ENCODE measurements at regions not wholly inside any gene's neighbourhood (a gene's known extent, or its start where the extent isn't known, plus 50 kb on each side); places are given as distances from the start of the nearest gene placed in this dataset.

DNA sequence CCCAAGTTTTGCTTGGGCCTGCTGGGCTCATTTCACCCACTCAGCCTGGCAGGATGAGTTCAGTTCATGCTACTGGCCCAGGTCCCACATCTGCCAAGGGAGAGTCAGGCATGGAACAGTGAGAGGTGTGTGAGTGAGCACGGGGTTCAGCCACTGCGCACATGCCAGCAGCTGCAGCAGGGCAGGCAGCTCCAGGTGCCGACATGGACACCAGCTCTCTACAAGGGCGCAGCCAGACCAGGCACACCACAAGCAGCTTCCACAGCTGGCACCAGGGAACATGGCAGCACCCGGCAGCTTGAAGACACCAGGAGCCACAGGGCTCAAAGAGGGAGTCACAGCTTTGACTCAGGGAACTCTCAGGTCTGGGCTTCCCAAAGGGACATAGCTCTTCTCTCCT lies 938.0 kb downstream of the SORCS3 start:
- no peaks in the 10 kb centered on the region for H3K27me3 Mint-ChIP-seq (ENCODE audit: insufficient read depth, low read depth, poor library complexity)
- no peaks in the 10 kb centered on the region for H3K36me3 ChIP-seq (ENCODE audit: insufficient read depth)

More for the DNA sequence above, 938.0 kb downstream of the SORCS3 start:
- Histone ChIP-seq H3K79me2 (replicated peaks; ENCODE audit: insufficient read depth) (no peaks in the 10 kb centered on the region), H2AFZ (no peak overlapping the region), H3K27me3 (ENCODE audit: insufficient read depth) (no peaks in the 10 kb centered on the region), H4K20me1 (replicated peaks; ENCODE audit: insufficient read depth) (no peaks in the 10 kb centered on the region), H3F3A (replicated peaks; ENCODE audit: low read depth) (no peaks in the 10 kb centered on the region), H3K4me2 (no peak overlapping the region), H3K4me1 (ENCODE audit: insufficient read depth) (peaks cover 9% of the 10 kb centered on the region; the same call in 1 of the 2 replicates), H3K4me3 (no peak overlapping the region), H3K27ac (ENCODE audit: low read depth) (no peak overlapping the region), H3K9me2 (ENCODE audit: insufficient read depth) (peaks cover 6% of the 10 kb centered on the region; the same call in 1 of the 2 replicates)
- DNase-seq (ENCODE audit: low spot score) (no peak), ATAC-seq (no peak)
- no peaks in the 10 kb centered on the region; the same call in 2 of the 3 replicates for H3K9me3 Mint-ChIP-seq
- peaks cover 4% of the 10 kb centered on the region; the same call in 2 of the 3 replicates for H3K36me3 Mint-ChIP-seq (ENCODE audit: low read depth)
- H3K4me1 Mint-ChIP-seq, result peaks cover 6% of the 10 kb centered on the region; the same call in 2 of the 3 replicates
- H3K27ac Mint-ChIP-seq, result no peak overlapping the region
- TF ChIP-seq REST (IDR thresholded peaks at IDR 0.05; ENCODE audit: unreplicated experiment) (no peak), EZH2 (IDR thresholded peaks at IDR 0.05; ENCODE audit: low read depth, unreplicated experiment) (no peak), ZNF331 (CRISPR knock-in tag; IDR thresholded peaks at IDR 0.05; ENCODE audit: low read depth) (no peak), CREB1 (CRISPR knock-in tag; IDR thresholded peaks at IDR 0.05; ENCODE audit: low read depth) (no peak), CTCF (conservative IDR thresholded peaks at IDR 0.05; ENCODE audit: low read depth in 2 of 2) (no peak), NANOG (IDR thresholded peaks at IDR 0.05; ENCODE audit: borderline replicate concordance) (no peak), JUNB (IDR thresholded peaks at IDR 0.05; ENCODE audit: unreplicated experiment) (no peak), STAT1 (IDR thresholded peaks at IDR 0.05; ENCODE audit: unreplicated experiment) (no peak), EZH2phosphoT487 (IDR thresholded peaks at IDR 0.05; ENCODE audit: unreplicated experiment) (no peak), ZNF114 (CRISPR knock-in tag; IDR thresholded peaks at IDR 0.05) (no peak), POLR2AphosphoS5 (IDR thresholded peaks at IDR 0.05; ENCODE audit: low read depth) (no peak)
- TF ChIP-seq, protein P1, sequence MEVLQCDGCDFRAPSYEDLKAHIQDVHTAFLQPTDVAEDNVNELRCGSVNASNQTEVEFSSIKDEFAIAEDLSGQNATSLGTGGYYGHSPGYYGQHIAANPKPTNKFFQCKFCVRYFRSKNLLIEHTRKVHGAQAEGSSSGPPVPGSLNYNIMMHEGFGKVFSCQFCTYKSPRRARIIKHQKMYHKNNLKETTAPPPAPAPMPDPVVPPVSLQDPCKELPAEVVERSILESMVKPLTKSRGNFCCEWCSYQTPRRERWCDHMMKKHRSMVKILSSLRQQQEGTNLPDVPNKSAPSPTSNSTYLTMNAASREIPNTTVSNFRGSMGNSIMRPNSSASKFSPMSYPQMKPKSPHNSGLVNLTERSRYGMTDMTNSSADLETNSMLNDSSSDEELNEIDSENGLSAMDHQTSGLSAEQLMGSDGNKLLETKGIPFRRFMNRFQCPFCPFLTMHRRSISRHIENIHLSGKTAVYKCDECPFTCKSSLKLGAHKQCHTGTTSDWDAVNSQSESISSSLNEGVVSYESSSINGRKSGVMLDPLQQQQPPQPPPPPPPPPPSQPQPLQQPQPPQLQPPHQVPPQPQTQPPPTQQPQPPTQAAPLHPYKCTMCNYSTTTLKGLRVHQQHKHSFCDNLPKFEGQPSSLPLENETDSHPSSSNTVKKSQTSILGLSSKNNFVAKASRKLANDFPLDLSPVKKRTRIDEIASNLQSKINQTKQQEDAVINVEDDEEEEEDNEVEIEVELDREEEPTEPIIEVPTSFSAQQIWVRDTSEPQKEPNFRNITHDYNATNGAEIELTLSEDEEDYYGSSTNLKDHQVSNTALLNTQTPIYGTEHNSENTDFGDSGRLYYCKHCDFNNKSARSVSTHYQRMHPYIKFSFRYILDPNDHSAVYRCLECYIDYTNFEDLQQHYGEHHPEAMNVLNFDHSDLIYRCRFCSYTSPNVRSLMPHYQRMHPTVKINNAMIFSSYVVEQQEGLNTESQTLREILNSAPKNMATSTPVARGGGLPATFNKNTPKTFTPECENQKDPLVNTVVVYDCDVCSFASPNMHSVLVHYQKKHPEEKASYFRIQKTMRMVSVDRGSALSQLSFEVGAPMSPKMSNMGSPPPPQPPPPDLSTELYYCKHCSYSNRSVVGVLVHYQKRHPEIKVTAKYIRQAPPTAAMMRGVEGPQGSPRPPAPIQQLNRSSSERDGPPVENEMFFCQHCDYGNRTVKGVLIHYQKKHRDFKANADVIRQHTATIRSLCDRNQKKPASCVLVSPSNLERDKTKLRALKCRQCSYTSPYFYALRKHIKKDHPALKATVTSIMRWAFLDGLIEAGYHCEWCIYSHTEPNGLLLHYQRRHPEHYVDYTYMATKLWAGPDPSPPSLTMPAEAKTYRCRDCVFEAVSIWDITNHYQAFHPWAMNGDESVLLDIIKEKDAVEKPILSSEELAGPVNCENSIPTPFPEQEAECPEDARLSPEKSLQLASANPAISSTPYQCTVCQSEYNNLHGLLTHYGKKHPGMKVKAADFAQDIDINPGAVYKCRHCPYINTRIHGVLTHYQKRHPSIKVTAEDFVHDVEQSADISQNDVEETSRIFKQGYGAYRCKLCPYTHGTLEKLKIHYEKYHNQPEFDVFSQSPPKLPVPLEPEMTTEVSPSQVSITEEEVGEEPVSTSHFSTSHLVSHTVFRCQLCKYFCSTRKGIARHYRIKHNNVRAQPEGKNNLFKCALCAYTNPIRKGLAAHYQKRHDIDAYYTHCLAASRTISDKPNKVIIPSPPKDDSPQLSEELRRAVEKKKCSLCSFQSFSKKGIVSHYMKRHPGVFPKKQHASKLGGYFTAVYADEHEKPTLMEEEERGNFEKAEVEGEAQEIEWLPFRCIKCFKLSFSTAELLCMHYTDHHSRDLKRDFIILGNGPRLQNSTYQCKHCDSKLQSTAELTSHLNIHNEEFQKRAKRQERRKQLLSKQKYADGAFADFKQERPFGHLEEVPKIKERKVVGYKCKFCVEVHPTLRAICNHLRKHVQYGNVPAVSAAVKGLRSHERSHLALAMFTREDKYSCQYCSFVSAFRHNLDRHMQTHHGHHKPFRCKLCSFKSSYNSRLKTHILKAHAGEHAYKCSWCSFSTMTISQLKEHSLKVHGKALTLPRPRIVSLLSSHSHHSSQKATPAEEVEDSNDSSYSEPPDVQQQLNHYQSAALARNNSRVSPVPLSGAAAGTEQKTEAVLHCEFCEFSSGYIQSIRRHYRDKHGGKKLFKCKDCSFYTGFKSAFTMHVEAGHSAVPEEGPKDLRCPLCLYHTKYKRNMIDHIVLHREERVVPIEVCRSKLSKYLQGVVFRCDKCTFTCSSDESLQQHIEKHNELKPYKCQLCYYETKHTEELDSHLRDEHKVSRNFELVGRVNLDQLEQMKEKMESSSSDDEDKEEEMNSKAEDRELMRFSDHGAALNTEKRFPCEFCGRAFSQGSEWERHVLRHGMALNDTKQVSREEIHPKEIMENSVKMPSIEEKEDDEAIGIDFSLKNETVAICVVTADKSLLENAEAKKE (CRISPR knock-in tag; IDR thresholded peaks at IDR 0.05), result no peak
- TF ChIP-seq, protein P2, sequence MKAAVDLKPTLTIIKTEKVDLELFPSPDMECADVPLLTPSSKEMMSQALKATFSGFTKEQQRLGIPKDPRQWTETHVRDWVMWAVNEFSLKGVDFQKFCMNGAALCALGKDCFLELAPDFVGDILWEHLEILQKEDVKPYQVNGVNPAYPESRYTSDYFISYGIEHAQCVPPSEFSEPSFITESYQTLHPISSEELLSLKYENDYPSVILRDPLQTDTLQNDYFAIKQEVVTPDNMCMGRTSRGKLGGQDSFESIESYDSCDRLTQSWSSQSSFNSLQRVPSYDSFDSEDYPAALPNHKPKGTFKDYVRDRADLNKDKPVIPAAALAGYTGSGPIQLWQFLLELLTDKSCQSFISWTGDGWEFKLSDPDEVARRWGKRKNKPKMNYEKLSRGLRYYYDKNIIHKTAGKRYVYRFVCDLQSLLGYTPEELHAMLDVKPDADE (IDR thresholded peaks at IDR 0.05), result no peak
- H3K4me3 Mint-ChIP-seq, result no peak overlapping the region

All from GM23338 (cell line).